Globus pallidus (tissue), 1 donor: ENCODE measurements at regions not wholly inside any gene's neighbourhood (a gene's known extent, or its start where the extent isn't known, plus 50 kb on each side); places are given as distances from the start of the nearest gene placed in this dataset.
"Not testable (repeated sequence)": the region's sequence is repeated elsewhere in the genome, so short reads cannot be mapped to it uniquely, and the experiment has no call there.

ENCODE experiments used
- DNase-seq: peaks from one replicate; pipeline ENCODE4 v3.0.0-alpha.2; 2015; ENCODE audit warnings: low spot score

GRCh38 chr14:37991027-37991426 lies 216.7 kb upstream of the SSTR1 start:
- no peak for DNase-seq

- DNase-seq: no peak
These were observed 215.2 kb upstream of the SSTR1 start for GRCh38 chr14:37992499-37992898.

GRCh38 chr14:37994846-37995372 lies 212.8 kb upstream of the SSTR1 start:
- no peak for DNase-seq

GRCh38 chr14:37997017-37997416 lies 210.7 kb upstream of the SSTR1 start:
- no peak for DNase-seq

GRCh38 chr14:38000340-38000739 lies 207.4 kb upstream of the SSTR1 start:
- DNase-seq: no peak

- no peak for DNase-seq
These were observed 206.2 kb upstream of the SSTR1 start for GRCh38 chr14:38001501-38001900.

- no peak for DNase-seq
These were observed 203.7 kb upstream of the SSTR1 start for GRCh38 chr14:38003746-38004609.

- no peak for DNase-seq
These were observed 203.2 kb upstream of the SSTR1 start for GRCh38 chr14:38004610-38004879.

GRCh38 chr14:38011156-38011555 lies 196.5 kb upstream of the SSTR1 start:
- DNase-seq: not testable (repeated sequence)

- no peak for DNase-seq
These were observed 195.6 kb upstream of the SSTR1 start for GRCh38 chr14:38012056-38012455.

GRCh38 chr14:38016497-38016896 lies 191.2 kb upstream of the SSTR1 start:
- no peak for DNase-seq

GRCh38 chr14:38021861-38022260 lies 185.8 kb upstream of the SSTR1 start:
- DNase-seq: no peak

GRCh38 chr14:38022775-38023174 lies 184.9 kb upstream of the SSTR1 start:
- DNase-seq: no peak

- DNase-seq: no peak
These were observed 169.5 kb upstream of the SSTR1 start for GRCh38 chr14:38038171-38038570.

- DNase-seq: no peak
These were observed 168.7 kb upstream of the SSTR1 start for GRCh38 chr14:38038986-38039385.

GRCh38 chr14:38039496-38039895 lies 168.2 kb upstream of the SSTR1 start:
- DNase-seq: no peak

GRCh38 chr14:38040411-38040810 lies 167.3 kb upstream of the SSTR1 start:
- no peak for DNase-seq

- no peak for DNase-seq
These were observed 165.4 kb upstream of the SSTR1 start for GRCh38 chr14:38042322-38042721.

GRCh38 chr14:38044710-38045109 lies 163.0 kb upstream of the SSTR1 start:
- no peak for DNase-seq

- DNase-seq: no peak
These were observed 162.2 kb upstream of the SSTR1 start for GRCh38 chr14:38045461-38045860.

GRCh38 chr14:38046160-38046559 lies 161.5 kb upstream of the SSTR1 start:
- no peak for DNase-seq

GRCh38 chr14:38047195-38047902 lies 160.4 kb upstream of the SSTR1 start:
- DNase-seq: no peak

- no peak for DNase-seq
These were observed 154.0 kb upstream of the SSTR1 start for GRCh38 chr14:38053666-38054065.
